GM12878 (cell line): ENCODE measurements at regions not wholly inside any gene's neighbourhood (a gene's known extent, or its start where the extent isn't known, plus 50 kb on each side); places are given as distances from the start of the nearest gene placed in this dataset.

Source experiments
- ATAC-seq: fragments of 200-7000 bp; cut with Tn5 transposase; 3 replicates; pipeline ENCODE4 v1.9.1; 2020; ENCODE audit warnings: mild to moderate bottlenecking, moderate library complexity
- BruUV-seq: library from RNA; stranded (reverse); fragments of 400-500 nt; replicated peaks from 2 replicates; lab custom pipeline; 2021; lab: Mats Ljungman, UMichigan
- CTCF ChIA-PET: fragments of 300-600 bp; sonication (Branson Sonifier 250); formaldehyde crosslinking; extraction: SDS; loops from one replicate; lab custom pipeline; 2021; ENCODE audit warnings: inconsistent platforms; lab: Yijun Ruan, JAX
- POLR2A ChIA-PET: fragments of 350-600 bp; formaldehyde crosslinking; extraction: SDS; loops from one replicate; lab custom pipeline; 2021; ENCODE audit warnings: inconsistent platforms; lab: Charles Lee
- RAD21 ChIA-PET: fragments of 300-600 bp; sonication (Branson Sonifier 250); formaldehyde crosslinking; loops from one replicate; lab custom pipeline; 2023; ENCODE audit warnings: antibody characterized with exemption; ENCODE audit not compliant: unreplicated experiment; lab: Charles Lee
- SMC1A ChIA-PET: fragments of 300-600 bp; sonication (Branson Sonifier 250); formaldehyde crosslinking; loops from one replicate; lab custom pipeline; 2023; ENCODE audit not compliant: unreplicated experiment, uncharacterized antibody; lab: Charles Lee
- DNase-seq: peaks from one replicate; pipeline ENCODE4 v3.0.0-alpha.2; 2011; ENCODE audit warnings: low read depth, low spot score
- FAIRE-seq: peaks from 3 replicates; lab custom pipeline; 2011; peaks lifted over from hg19 to GRCh38; lab: Jason Lieb, UNC
- H2AFZ ChIP-seq: 2 replicates; pipeline ENCODE4 v1.6.0; 2011; ENCODE audit warnings: low read depth, low read length, control low read depth; ENCODE audit not compliant: control insufficient read depth
- H3K27ac ChIP-seq: 2 replicates; pipeline ENCODE4 v1.5.1; 2011; ENCODE audit warnings: control low read depth; ENCODE audit not compliant: control insufficient read depth, insufficient read depth
- H3K27me3 ChIP-seq, 2 experiments: replicated peaks in 1 of 2; 2 replicates each; pipeline versions ENCODE4 v1.6.0 to v1.6.1; 2011; ENCODE audit warnings: low read length in 1 of 2; ENCODE audit not compliant: control insufficient read depth in 2 of 2, insufficient read depth in 2 of 2
- H3K36me3 ChIP-seq, 2 experiments: 2 replicates each; pipeline ENCODE4 v1.5.1; 2011; ENCODE audit warnings: low read length in 1 of 2; ENCODE audit not compliant: control insufficient read depth in 2 of 2, insufficient read depth in 2 of 2
- H3K4me1 ChIP-seq: 2 replicates; pipeline ENCODE4 v1.6.1; 2011; ENCODE audit warnings: mild to moderate bottlenecking, low read length, moderate library complexity, mixed read lengths; ENCODE audit not compliant: control insufficient read depth, insufficient read depth
- H3K4me2 ChIP-seq: 2 replicates; pipeline ENCODE4 v1.6.0; 2011; ENCODE audit warnings: control low read depth; ENCODE audit not compliant: control insufficient read depth, insufficient read depth
- H3K4me3 ChIP-seq: fragments of 200-600 bp; sonication (generic); 2 replicates; pipeline ENCODE4 v1.5.1; 2016
- H3K79me2 ChIP-seq: 2 replicates; pipeline ENCODE4 v1.6.0; 2011; ENCODE audit warnings: low read length; ENCODE audit not compliant: control insufficient read depth, insufficient read depth
- H3K9ac ChIP-seq: 2 replicates; pipeline ENCODE4 v1.8.0; 2011; ENCODE audit warnings: low read length, control low read depth, mixed read lengths; ENCODE audit not compliant: control insufficient read depth, insufficient read depth
- H3K9me3 ChIP-seq: replicated peaks from 3 replicates; pipeline ENCODE4 v1.5.1; 2011; ENCODE audit warnings: mild to moderate bottlenecking, low read length; ENCODE audit not compliant: control insufficient read depth, insufficient read depth
- H4K20me1 ChIP-seq: 2 replicates; pipeline ENCODE4 v1.6.0; 2011; ENCODE audit not compliant: control insufficient read depth, insufficient read depth
- BACH1 ChIP-seq: fragments of 450-650 bp; IDR thresholded peaks from 2 replicates; pipeline ENCODE4 v1.6.1; 2017; ENCODE audit warnings: mild to moderate bottlenecking, borderline replicate concordance
- ETV6 ChIP-seq, 2 experiments: fragments of 450-650 bp in 1 of 2; IDR thresholded peaks in 1 of 2; conservative IDR thresholded peaks in 1 of 2; 2 replicates each; pipeline ENCODE4 v1.6.1; 2014; ENCODE audit warnings: antibody characterized with exemption in 1 of 2, borderline replicate concordance in 1 of 2, low read depth in 1 of 2, mild to moderate bottlenecking in 1 of 2, moderate library complexity in 1 of 2
- KDM1A ChIP-seq: fragments of 200-600 bp; sonication (generic); IDR thresholded peaks from 2 replicates; pipeline ENCODE4 v1.6.1; 2016; ENCODE audit warnings: borderline replicate concordance
- NBN ChIP-seq: fragments of 450-650 bp; IDR thresholded peaks from 2 replicates; pipeline ENCODE4 v1.6.1; 2016
- NRF1 ChIP-seq: conservative IDR thresholded peaks from 2 replicates; pipeline ENCODE4 v1.6.1; 2011; ENCODE audit warnings: mild to moderate bottlenecking, low read depth, low read length, improper control_type of control experiment
- PKNOX1 ChIP-seq: fragments of 450-650 bp; IDR thresholded peaks from 2 replicates; pipeline ENCODE4 v1.6.1; 2016; ENCODE audit warnings: mild to moderate bottlenecking
- PML ChIP-seq: IDR thresholded peaks from 2 replicates; pipeline ENCODE4 v1.6.1; 2012; ENCODE audit warnings: low read length, inconsistent platforms
- STAT1 ChIP-seq: fragments of 450-650 bp; conservative IDR thresholded peaks from 2 replicates; pipeline ENCODE4 v1.6.1; 2014; ENCODE audit warnings: antibody characterized with exemption, mild to moderate bottlenecking
- ZNF384 ChIP-seq: IDR thresholded peaks from 2 replicates; pipeline ENCODE4 v1.6.1; 2012; ENCODE audit warnings: low read depth, mild to moderate bottlenecking, low read length, improper control_type of control experiment, borderline replicate concordance
- ZNF622 ChIP-seq: fragments of 450-650 bp; IDR thresholded peaks from 2 replicates; pipeline ENCODE4 v1.6.1; 2017; ENCODE audit warnings: mild to moderate bottlenecking, inconsistent platforms
- ZNF687 ChIP-seq: fragments of 450-650 bp; IDR thresholded peaks from 2 replicates; pipeline ENCODE4 v1.6.1; 2017; ENCODE audit warnings: mild to moderate bottlenecking, moderate library complexity
- WGBS: methylation state at CpG from one replicate; pipeline ENCODE4 v1.1.6; 2016; ENCODE audit warnings: low lambda C conversion rate; ENCODE audit not compliant: insufficient replicate concordance, insufficient coverage; ENCODE audit errors: missing lambda C conversion rate; 5-methylcytosine and 5-hydroxymethylcytosine counted together
- in situ Hi-C: fragments of 300-500 bp; cut with MboI; formaldehyde crosslinking; loops from 9 replicates; pipeline ENCODE4 v1.14.3; 2018; ENCODE audit warnings: mixed read lengths
- intact Hi-C: fragments of 100-400 bp; cut with micrococcal nuclease; formaldehyde crosslinking; loops from one replicate; pipeline ENCODE4 v1.14.2; 2022; ENCODE audit not compliant: unreplicated experiment

GRCh38 chrX:35101901-35102300, 159.3 kb downstream of the FAM47B start (continued):
- no peak for TF ChIP-seq ETV6 (conservative IDR thresholded peaks at IDR 0.05 in 1 of 2, IDR thresholded peaks at IDR 0.05 in 1 of 2; ENCODE audit: borderline replicate concordance in 1 of 2, low read depth in 1 of 2)
- no peak for TF ChIP-seq KDM1A
- TF ChIP-seq PML: no peak
- TF ChIP-seq NRF1: no peak
- TF ChIP-seq ZNF622: no peak

- Histone ChIP-seq H3K27me3 (no peaks in the 10 kb centered on the region), H3K9ac (no peak overlapping the region), H3K27ac (no peak overlapping the region), H3K4me2 (no peak overlapping the region), H3K4me1 (no peaks in the 10 kb centered on the region), H3K36me3 (no peaks in the 10 kb centered on the region), H3K79me2 (no peaks in the 10 kb centered on the region), H4K20me1 (no peaks in the 10 kb centered on the region), H3K9me3 (no peaks in the 10 kb centered on the region), H2AFZ (no peak overlapping the region), H3K4me3 (no peak overlapping the region)
- in situ Hi-C loops: no loop called here
- ATAC-seq (no peak), DNase-seq (no peak), FAIRE-seq (no peak)
- POLR2A ChIA-PET: no interaction called here
- SMC1A ChIA-PET: no interaction called here
- intact Hi-C loops: no loop called here
- RAD21 ChIA-PET: no interaction called here
- TF ChIP-seq PKNOX1 (no peak), ZNF384 (no peak), STAT1 (no peak), NBN (no peak), BACH1 (no peak), ZNF687 (no peak)
- no TSS peak for BruUV-seq
- WGBS: 23% methylated on average over 3 of the region's 3 CpGs
- CTCF ChIA-PET: no interaction called here
These were observed 162.0 kb downstream of the FAM47B start for GRCh38 chrX:35104626-35105025.
